Hematopoietic multipotent progenitor cell treated with erythropoietin and hydrocortisone succinate and interleukin-3 and kit ligand, for 6 days (in vitro differentiated cells): ENCODE measurements at regions not wholly inside any gene's neighbourhood (a gene's known extent, or its start where the extent isn't known, plus 50 kb on each side); places are given as distances from the start of the nearest gene placed in this dataset.
"Not testable (repeated sequence)": the region's sequence is repeated elsewhere in the genome, so short reads cannot be mapped to it uniquely, and the experiment has no call there.

Experiments used
- DNase-seq: peaks from one replicate; pipeline ENCODE4 v3.0.0-alpha.2; 2015

GRCh38 chr11:25159341-25159740 is 662.5 kb downstream of the LUZP2 start:
- no peak for DNase-seq

- no peak for DNase-seq
Observed at GRCh38 chr11:25163421-25163820, 666.6 kb downstream of the LUZP2 start.

GRCh38 chr11:25180187-25180586 is 683.3 kb downstream of the LUZP2 start:
- DNase-seq: no peak

- no peak for DNase-seq
Observed at GRCh38 chr11:25183411-25183810, 686.6 kb downstream of the LUZP2 start.

GRCh38 chr11:25197515-25197914 is 700.7 kb downstream of the LUZP2 start:
- DNase-seq: no peak

GRCh38 chr11:25198704-25199103 is 701.9 kb downstream of the LUZP2 start:
- DNase-seq: no peak

GRCh38 chr11:25200925-25201324 is 704.1 kb downstream of the LUZP2 start:
- DNase-seq: no peak

- no peak for DNase-seq
Observed at GRCh38 chr11:25206762-25207161, 709.9 kb downstream of the LUZP2 start.

- DNase-seq: no peak
Observed at GRCh38 chr11:25211635-25212254, 714.9 kb downstream of the LUZP2 start.

- DNase-seq: no peak
Observed at GRCh38 chr11:25214535-25215176, 717.8 kb downstream of the LUZP2 start.

GRCh38 chr11:25218036-25218435 is 721.2 kb downstream of the LUZP2 start:
- no peak for DNase-seq

- no peak for DNase-seq
Observed at GRCh38 chr11:25225078-25225477, 728.2 kb downstream of the LUZP2 start.

GRCh38 chr11:25242928-25243327 is 746.1 kb downstream of the LUZP2 start:
- no peak for DNase-seq

- no peak for DNase-seq
Observed at GRCh38 chr11:25244126-25244525, 747.3 kb downstream of the LUZP2 start.

- no peak for DNase-seq
Observed at GRCh38 chr11:25247336-25247735, 750.5 kb downstream of the LUZP2 start.

- DNase-seq: no peak
Observed at GRCh38 chr11:25252854-25253253, 756.0 kb downstream of the LUZP2 start.

- not testable (repeated sequence) for DNase-seq
Observed at GRCh38 chr11:25263861-25264260, 767.0 kb downstream of the LUZP2 start.

GRCh38 chr11:25271301-25271700 is 774.4 kb downstream of the LUZP2 start:
- DNase-seq: no peak

- DNase-seq: no peak
Observed at GRCh38 chr11:25272214-25272613, 775.4 kb downstream of the LUZP2 start.

- DNase-seq: not testable (repeated sequence)
Observed at GRCh38 chr11:25280821-25281220, 784.0 kb downstream of the LUZP2 start.

GRCh38 chr11:25293166-25293565 is 796.3 kb downstream of the LUZP2 start:
- DNase-seq: no peak

GRCh38 chr11:25298450-25298849 is 801.6 kb downstream of the LUZP2 start:
- DNase-seq: no peak

GRCh38 chr11:25309818-25310217 is 813.0 kb downstream of the LUZP2 start:
- DNase-seq: no peak

- DNase-seq: no peak
Observed at GRCh38 chr11:25317216-25317615, 820.4 kb downstream of the LUZP2 start.

GRCh38 chr11:25319127-25319526 is 822.3 kb downstream of the LUZP2 start:
- no peak for DNase-seq
